SU-DHL-6 (cell line): ENCODE measurements at regions not wholly inside any gene's neighbourhood (a gene's known extent, or its start where the extent isn't known, plus 50 kb on each side); places are given as distances from the start of the nearest gene placed in this dataset.

Source experiments
- H2AFZ ChIP-seq: fragments of 200-600 bp; sonication (generic); 2 replicates; pipeline ENCODE4 v1.6.1; 2014; ENCODE audit warnings: low read depth, mild to moderate bottlenecking, moderate library complexity, mixed read lengths, antibody characterized with exemption, low read length; ENCODE audit not compliant: severe bottlenecking
- H3F3A ChIP-seq: fragments of 200-600 bp; shearing (Covaris generic); 2 replicates; pipeline ENCODE4 v1.6.0; 2016; ENCODE audit warnings: antibody characterized with exemption, mild to moderate bottlenecking; ENCODE audit not compliant: insufficient read depth
- H3K27ac ChIP-seq: fragments of 200-600 bp; sonication (generic); 2 replicates; pipeline ENCODE4 v1.5.1; 2016; ENCODE audit warnings: low read depth, mild to moderate bottlenecking, low read length, moderate library complexity, mixed read lengths
- H3K27me3 ChIP-seq: fragments of 200-600 bp; sonication (generic), shearing (Covaris generic); 2 replicates; pipeline ENCODE4 v1.6.0; 2014; ENCODE audit warnings: mild to moderate bottlenecking, low read length
- H3K36me3 ChIP-seq: fragments of 200-600 bp; sonication (generic); 2 replicates; pipeline ENCODE4 v1.6.1; 2014; ENCODE audit warnings: mild to moderate bottlenecking, low read length, mixed read lengths
- H3K4me2 ChIP-seq: fragments of 300-600, 200-600 bp; shearing (Covaris generic), sonication (generic); 2 replicates; pipeline ENCODE4 v1.6.0; 2014; ENCODE audit warnings: low read length, low read depth, mild to moderate bottlenecking; ENCODE audit not compliant: poor library complexity, severe bottlenecking
- H3K4me3 ChIP-seq: fragments of 200-600 bp; sonication (generic); 2 replicates; pipeline ENCODE4 v1.5.1; 2014; ENCODE audit warnings: antibody characterized with exemption, low read length, mild to moderate bottlenecking, mixed read lengths; ENCODE audit not compliant: insufficient read depth, poor library complexity, severe bottlenecking
- H3K79me2 ChIP-seq: fragments of 200-600 bp; sonication (generic); 2 replicates; pipeline ENCODE4 v1.6.1; 2014; ENCODE audit warnings: mild to moderate bottlenecking, low read length, moderate library complexity; ENCODE audit not compliant: insufficient read depth
- H3K9ac ChIP-seq: fragments of 200-600 bp; sonication (generic); 2 replicates; pipeline ENCODE4 v1.7.0; 2014; ENCODE audit warnings: mild to moderate bottlenecking, low read length
- H3K9me2 ChIP-seq: fragments of 200-600 bp; sonication (generic); replicated peaks from 2 replicates; pipeline ENCODE4 v1.6.1; 2014; ENCODE audit warnings: low read length; ENCODE audit not compliant: insufficient read depth
- H3K9me3 ChIP-seq: fragments of 200-600 bp; sonication (generic); 2 replicates; pipeline ENCODE4 v1.6.1; 2014; ENCODE audit warnings: low read length, mixed read lengths; ENCODE audit not compliant: insufficient read depth
- H4K20me1 ChIP-seq: fragments of 200-600 bp; sonication (generic); 2 replicates; pipeline ENCODE4 v1.6.1; 2014; ENCODE audit warnings: low read depth, mild to moderate bottlenecking, antibody characterized with exemption, low read length, moderate library complexity, mixed read lengths
- CTCF ChIP-seq: fragments of 200-600 bp; sonication (generic); IDR thresholded peaks from one replicate; pipeline ENCODE4 v1.5.1; 2017; ENCODE audit warnings: antibody characterized with exemption, mild to moderate bottlenecking, low read length, moderate library complexity; ENCODE audit not compliant: insufficient read depth, poor library complexity, severe bottlenecking
- EZH2phosphoT487 ChIP-seq: fragments of 200-600 bp; sonication (generic), shearing (Covaris generic); conservative IDR thresholded peaks from 2 replicates; pipeline ENCODE4 v1.6.1; 2018; ENCODE audit warnings: mild to moderate bottlenecking, antibody characterized with exemption, low read length, moderate library complexity, mixed read lengths

GRCh38 chr2:126774290-126774689 lies 118.3 kb downstream of the GYPC start:
- no peak overlapping the region for H3K4me3 ChIP-seq
- H3K79me2 ChIP-seq, result no peaks in the 10 kb centered on the region
- no peak overlapping the region for H3K9ac ChIP-seq
- H3F3A ChIP-seq, result no peaks in the 10 kb centered on the region
- no peaks in the 10 kb centered on the region for H3K36me3 ChIP-seq
- no peak overlapping the region for H3K4me2 ChIP-seq
- no peaks in the 10 kb centered on the region for H3K9me3 ChIP-seq
- H4K20me1 ChIP-seq, result no peaks in the 10 kb centered on the region
- no peaks in the 10 kb centered on the region for H3K9me2 ChIP-seq
- no peak overlapping the region for H3K27ac ChIP-seq
- TF ChIP-seq CTCF (no peak), EZH2phosphoT487 (no peak)
- no peak overlapping the region for H2AFZ ChIP-seq
- no peaks in the 10 kb centered on the region for H3K27me3 ChIP-seq

GRCh38 chr2:126774761-126775160 lies 118.8 kb downstream of the GYPC start:
- no peak overlapping the region for H3K9ac ChIP-seq
- H3K27me3 ChIP-seq, result no peaks in the 10 kb centered on the region
- H3K36me3 ChIP-seq, result no peaks in the 10 kb centered on the region
- H3K79me2 ChIP-seq, result no peaks in the 10 kb centered on the region
- H3F3A ChIP-seq, result no peaks in the 10 kb centered on the region
- no peak overlapping the region for H2AFZ ChIP-seq
- TF ChIP-seq EZH2phosphoT487 (no peak), CTCF (no peak)
- H3K27ac ChIP-seq, result no peak overlapping the region
- no peaks in the 10 kb centered on the region for H3K9me2 ChIP-seq
- no peak overlapping the region for H3K4me3 ChIP-seq
- H3K9me3 ChIP-seq, result no peaks in the 10 kb centered on the region
- H4K20me1 ChIP-seq, result no peaks in the 10 kb centered on the region
- H3K4me2 ChIP-seq, result no peak overlapping the region

- H3K27me3 ChIP-seq, result 0 out of 2 replicates have a peak, but pooled peaks cover 2% of the 10 kb centered on the region
- no peak overlapping the region for H3K4me2 ChIP-seq
- no peaks in the 10 kb centered on the region for H3K79me2 ChIP-seq
- no peaks in the 10 kb centered on the region for H3F3A ChIP-seq
- no peaks in the 10 kb centered on the region for H3K9me3 ChIP-seq
- TF ChIP-seq CTCF, result no peak
- TF ChIP-seq EZH2phosphoT487, result no peak
- no peaks in the 10 kb centered on the region for H3K36me3 ChIP-seq
- H3K9me2 ChIP-seq, result no peaks in the 10 kb centered on the region
- no peak overlapping the region for H2AFZ ChIP-seq
- no peak overlapping the region for H3K9ac ChIP-seq
- H4K20me1 ChIP-seq, result no peaks in the 10 kb centered on the region
- no peak overlapping the region for H3K27ac ChIP-seq
- H3K4me3 ChIP-seq, result no peak overlapping the region
Measured at GRCh38 chr2:126775300-126775985, 119.5 kb downstream of the GYPC start.
